ENCODE measurements at regions not wholly inside any gene's neighbourhood (a gene's known extent, or its start where the extent isn't known, plus 50 kb on each side); places are given as distances from the start of the nearest gene placed in this dataset.
"Not testable (repeated sequence)": the region's sequence is repeated elsewhere in the genome, so short reads cannot be mapped to it uniquely, and the experiment has no call there.

DNA sequence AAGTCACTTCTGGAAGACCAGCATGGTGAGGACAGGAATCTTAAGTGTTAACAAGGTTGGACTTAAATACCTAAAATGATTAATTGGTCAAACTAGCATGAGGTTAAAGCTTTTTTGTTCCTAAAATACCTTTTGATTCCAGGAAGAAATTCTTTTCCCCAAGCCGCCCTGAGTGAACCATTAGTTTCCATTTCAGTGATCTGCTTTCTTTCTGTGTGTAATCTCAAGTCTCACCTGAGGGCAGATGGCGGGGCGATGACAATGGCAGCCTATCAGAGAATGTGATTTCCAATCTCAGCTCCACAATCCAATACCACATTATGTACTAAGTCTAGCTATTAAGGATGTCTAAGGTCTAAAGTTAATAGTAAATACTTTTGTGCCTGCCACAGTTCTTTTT is 390.9 kb upstream of the SGCG start:
- DNase-seq, result no peak

- DNase-seq, result no peak
These were observed 387.1 kb upstream of the SGCG start for GRCh38 chr13:22793598-22794134.

DNA sequence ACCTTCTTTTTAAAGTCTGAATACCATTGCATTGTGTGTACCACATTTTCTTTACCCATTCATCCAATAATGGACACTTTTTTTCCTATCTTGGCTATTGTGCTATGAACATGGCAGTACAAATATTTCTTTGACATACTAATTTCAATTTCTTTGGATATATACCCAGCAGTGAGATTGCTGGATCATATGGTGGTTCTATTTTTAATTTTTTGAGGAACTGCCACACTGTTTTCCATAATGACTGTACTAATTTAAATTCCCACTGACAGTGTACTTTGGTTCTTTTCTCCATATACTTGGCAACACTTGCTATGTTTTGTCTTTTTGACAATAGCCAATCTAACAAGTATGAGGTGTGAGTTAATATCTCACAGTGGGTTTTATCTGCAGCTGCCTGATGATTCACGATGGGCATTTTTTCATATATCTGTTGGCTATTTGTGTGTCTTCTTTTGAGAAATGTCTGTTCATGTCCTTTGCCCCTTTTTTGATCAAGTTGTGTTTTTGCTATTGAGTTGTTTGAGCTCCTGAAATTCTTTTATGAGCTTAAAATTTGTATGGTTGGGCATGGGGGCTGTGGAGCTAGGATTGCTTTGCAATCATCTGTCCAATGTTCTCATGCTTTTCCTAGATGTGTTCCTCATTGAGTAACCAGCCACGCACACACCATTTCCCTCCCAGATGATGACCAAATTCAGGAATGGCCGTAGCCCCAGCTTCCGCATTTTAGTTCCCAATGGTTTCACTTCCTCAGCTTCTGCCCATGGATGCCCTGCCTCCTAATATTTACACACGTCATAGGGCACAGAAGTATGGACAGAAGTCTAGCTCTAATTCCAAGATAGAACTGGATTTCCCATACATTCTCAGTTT is 380.0 kb upstream of the SGCG start:
- DNase-seq, result no peak

DNA sequence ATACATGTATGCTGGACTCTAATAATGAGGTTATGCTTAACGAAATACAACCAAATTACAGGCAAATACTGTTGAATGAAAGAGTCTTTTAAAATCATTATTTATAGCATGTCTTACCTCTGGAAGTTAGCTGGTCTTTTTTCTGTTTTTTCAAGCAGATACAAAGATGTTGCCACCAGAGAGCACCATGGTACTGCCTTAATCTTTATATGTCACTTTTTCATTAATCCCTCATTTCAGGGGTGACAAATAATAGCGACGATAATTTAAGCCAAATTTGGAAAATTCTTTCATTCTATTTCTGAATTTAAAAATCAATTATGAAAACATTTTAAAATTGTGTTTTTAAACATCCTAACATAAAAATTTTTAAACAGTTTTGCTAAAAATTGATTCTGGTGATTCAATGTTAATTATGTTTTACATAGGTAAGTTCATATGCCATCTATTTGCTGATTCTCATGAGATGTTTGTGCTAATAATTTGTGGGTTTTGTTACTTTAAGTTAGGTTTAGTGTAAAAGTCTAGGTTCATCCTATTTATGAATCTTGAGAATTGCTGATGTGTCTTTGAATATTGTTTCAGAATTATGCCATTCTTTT is 379.3 kb upstream of the SGCG start:
- DNase-seq, result no peak

- no peak for DNase-seq
These were observed 368.0 kb upstream of the SGCG start for GRCh38 chr13:22812793-22813192.

DNA sequence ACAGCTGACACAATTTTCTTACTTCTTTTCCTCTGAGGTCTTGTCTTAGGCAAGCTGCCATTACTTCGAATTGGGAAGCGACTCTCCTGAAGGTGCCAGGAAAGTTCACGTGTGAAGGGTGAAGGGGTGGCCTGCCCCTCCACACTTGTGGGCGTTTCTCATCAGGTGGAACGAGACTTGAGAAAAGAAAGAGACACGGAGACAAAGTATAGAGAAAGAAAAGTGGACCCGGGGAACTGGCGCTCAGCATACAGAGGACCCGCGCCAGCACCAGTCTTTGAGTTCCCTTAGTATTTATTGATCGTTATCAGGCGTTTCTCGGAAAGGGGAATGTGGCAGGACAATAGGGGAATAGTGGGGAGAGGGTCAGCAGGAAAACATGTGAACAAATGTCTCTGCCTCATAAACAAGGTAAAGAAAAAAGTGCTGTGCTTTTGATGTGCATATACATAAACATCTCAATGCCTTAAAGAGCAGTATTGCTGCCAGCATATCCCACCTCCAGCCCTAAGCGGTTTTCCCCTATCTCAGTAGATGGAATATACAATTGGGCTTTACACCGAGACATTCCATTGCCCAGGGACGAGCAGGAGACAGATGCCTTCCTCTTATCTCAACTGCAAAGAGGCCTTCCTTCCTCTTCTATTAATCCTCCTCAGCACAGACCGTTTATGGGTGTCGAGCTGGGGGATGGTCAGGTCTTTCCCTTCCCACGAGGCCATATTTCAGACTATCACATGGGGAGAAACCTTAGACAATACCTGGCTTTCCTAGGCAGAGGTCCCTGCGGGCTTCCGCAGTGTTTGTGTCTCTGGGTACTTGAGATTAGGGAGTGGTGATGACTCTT is 367.0 kb upstream of the SGCG start:
- not testable (repeated sequence) for DNase-seq

DNA sequence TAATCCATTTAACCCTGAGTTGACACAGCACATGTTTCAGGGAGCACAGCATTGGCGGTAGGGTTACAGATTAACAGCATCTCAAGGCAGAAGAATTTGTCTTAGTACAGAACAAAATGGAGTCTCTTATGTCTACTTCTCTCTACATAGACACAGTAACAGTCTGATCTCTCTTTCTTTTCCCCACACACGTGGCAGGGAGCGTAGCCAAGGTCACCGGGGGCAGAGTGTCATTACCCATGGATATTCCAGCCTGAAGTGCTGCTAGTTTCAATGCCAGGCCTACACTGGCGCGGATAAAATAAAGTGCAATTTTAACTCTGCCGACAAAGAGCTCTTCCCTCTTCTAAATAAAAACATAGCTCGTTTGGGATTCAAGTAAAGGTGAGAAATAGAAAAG is 366.3 kb upstream of the SGCG start:
- not testable (repeated sequence) for DNase-seq

DNA sequence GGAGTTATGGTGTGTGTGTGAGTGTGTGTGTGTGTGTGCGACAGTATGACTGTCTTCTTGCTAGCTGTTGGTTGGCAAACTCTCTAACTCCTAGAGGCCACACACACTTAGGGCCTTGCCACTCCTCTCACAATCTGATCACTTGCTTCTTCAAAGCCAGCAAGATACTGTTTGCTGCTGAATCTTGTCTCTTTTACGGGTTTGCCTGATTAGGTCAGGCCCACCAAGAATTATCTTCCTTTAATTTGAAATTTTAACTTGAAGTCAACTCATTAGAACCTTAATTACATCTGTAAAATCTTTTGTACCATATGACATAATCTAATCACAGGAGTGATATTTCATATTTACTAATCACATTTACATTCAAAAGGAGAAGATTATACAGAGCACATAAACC is 359.2 kb upstream of the SGCG start:
- no peak for DNase-seq

DNA sequence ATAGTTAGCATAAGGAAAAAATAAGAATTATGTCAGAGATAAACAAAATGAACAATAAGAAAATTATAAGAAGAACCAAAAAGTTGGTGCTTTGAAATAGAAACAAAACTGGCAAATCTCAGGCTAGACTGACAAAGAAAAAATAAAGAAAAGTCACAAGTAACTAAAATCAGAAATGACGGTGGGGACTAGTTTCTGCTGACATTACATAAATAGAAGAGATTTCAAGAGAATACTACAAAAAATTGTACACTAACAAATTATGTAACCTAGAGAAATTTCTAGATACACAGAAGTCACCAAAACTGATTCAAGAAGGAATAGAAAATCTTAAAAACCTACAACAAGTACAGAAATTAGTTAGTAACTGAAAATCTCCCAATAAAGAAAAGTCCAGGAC is 355.6 kb upstream of the SGCG start:
- no peak for DNase-seq

DNA sequence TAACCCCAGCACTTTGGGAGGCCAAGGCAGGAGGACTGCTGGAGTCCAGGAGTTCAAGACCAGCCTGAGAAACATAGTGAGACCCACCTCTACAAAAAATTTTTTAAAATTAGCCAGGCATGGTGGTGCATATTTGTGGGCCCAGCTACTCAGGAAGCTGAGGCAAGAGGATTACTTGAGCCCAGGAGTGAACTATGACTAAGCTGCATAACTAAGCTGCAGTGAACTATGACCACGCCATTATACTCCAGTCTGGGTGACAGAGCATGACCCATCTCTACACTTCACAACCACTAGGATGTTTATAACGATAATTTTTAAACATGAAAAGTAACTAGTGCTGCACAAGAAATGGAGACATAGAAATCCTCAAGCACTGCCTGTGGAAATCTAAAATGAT is 352.7 kb upstream of the SGCG start:
- no peak for DNase-seq

DNA sequence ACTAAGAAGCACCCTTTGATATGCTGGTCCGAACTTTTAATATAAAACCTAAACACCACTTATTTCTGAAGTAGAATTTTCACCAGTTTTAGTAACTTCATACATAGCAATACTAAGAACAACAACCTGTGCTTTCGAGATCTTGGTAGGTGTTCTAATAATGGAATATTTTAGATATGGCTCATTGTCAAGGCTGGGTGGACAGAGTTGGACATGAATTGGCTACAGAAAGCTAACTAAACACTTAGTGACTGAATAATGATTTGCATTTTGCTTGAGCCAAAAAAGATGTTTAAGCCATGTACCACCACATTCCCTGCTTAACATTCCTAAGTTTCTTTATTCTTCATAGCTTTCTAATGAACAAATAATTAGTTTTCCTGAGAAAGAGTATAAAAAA is 344.3 kb upstream of the SGCG start:
- DNase-seq, result no peak

- DNase-seq, result no peak
These were observed 342.7 kb upstream of the SGCG start for GRCh38 chr13:22837980-22838647.

DNA sequence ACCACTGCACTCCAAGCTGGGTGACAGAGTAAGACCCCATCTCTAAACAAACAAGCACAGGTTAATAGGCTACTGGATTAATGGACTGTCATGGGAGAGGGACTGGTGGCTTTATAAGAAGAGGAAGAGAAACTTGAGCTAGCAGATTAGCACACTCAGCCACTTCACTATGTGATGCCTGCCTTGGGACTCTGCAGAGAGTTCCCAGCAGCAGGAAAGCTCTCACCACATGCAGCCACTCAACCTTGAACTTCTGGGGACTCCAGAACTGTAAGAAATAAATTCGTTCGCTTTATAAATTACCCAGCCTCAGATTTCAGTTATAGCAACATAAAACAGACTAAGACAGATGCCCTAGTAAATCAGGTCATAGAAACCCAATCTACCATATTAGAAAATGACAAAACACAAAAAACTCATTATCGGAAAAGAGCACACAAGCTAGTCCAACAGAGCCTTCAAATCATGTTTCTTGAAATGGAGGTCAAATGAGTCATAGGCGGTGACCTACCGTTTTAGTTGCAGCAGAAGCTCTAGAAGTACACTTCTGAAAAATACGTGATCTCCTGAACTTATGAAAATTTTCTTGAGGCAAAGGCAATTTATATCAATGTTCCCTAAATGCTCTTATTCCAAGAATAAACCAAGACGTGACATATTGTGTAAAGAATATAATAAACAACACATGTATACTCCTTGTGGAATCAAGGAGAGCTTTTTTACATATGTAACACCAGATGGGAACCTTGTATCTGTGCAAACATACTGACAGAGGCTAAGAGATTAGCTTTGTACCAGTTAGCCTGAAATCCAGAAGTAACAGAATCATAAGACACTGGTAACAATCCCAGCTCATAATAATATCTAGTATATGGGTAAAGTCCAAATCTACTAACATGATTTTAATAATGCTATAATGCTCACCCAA is 340.9 kb upstream of the SGCG start:
- DNase-seq, result no peak

DNA sequence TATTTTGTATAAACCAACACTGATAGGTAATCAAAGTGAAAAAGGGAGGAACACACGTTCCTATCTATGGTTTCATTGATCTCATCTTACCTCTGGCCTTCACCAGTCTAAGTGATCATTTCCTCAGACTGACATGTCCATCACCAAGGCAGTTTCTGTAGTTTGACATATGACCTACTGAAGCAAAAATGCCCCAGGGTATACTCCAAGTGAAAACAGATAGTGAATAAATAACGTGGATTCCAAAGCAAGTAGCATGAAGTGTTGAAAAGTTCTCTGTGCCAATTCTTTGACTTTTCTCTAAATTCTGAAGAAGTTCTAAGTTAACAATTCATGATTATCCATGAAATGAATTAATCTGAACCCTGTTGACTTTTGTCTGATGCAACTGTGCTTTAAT is 334.2 kb upstream of the SGCG start:
- no peak for DNase-seq

- no peak for DNase-seq
These were observed 332.2 kb upstream of the SGCG start for GRCh38 chr13:22848539-22849052.

DNA sequence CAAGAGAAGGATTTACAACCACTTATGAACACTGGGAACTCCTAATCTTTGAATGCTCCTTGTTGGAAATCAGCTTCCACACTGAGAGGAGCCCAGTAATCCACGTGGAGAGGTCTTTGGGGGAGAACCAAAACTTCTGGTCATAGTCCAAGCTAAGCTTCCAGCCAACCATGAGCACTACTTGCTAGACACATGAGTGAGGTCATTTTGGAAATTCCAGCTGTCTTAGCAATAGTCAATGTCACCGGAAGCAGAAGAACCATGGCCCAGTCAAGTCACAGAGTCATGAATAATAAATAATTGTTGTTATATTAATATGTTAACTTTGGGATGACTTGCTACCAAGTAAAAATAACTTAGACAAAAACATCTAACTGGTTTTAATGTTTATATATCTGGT is 324.9 kb upstream of the SGCG start:
- DNase-seq, result no peak

DNA sequence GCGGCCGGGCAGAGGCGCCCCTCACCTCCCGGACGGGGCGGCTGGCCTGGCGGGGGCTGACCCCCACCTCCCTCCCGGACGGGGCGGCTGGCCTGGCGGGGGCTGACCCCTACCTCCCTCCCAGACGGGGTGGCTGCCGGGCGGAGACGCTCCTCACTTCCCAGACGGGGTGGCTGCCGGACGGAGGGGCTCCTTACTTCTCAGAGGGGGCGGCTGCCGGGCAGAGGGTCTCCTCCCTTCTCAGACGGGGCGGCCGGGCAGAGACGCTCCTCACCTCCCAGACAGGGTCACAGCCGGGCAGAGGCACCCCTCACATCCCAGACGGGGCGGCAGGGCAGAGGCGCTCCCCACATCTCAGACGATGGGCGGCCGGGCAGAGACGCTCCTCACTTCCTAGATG is 321.8 kb upstream of the SGCG start:
- not testable (repeated sequence) for DNase-seq

DNA sequence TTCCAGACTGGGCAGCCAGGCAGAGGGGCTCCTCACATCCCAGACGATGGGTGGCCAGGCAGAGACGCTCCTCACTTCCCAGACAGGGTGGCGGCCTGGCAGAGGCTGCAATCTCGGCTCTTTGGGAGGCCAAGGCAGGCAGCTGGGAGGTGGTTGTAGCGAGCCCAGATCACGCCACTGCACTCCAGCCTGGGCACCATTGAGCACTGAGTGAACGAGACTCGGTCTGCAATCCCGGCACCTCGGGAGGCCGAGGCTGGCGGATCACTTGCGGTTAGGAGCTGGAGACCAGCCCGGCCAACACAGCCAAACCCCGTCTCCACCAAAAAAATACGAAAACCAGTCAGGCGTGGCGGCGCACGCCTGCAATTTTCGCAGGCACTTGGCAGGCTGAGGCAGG is 321.4 kb upstream of the SGCG start:
- DNase-seq, result not testable (repeated sequence)

DNA sequence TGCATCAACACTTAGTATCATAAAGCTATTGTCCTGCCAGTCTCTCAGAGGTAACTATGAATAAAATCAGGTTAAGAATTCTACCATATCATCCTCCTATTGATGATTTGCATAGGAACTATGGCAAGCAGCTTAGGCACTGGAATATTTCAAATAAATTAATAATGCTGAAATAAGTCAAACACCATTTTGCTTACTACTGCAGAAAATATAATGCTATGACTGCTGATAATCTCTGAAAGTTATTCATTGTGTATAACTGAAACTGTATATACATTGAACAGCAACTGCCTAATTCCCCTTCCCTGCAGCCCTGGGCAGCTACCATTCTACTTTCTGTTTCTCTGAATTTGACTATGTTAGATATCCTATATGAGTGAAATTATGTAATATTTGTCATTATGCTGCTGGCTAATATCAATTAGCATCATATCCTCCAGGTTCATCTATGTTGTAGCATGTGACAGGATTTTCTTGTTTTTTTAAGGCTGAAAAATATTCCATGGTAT is 318.8 kb upstream of the SGCG start:
- DNase-seq, result no peak

DNA sequence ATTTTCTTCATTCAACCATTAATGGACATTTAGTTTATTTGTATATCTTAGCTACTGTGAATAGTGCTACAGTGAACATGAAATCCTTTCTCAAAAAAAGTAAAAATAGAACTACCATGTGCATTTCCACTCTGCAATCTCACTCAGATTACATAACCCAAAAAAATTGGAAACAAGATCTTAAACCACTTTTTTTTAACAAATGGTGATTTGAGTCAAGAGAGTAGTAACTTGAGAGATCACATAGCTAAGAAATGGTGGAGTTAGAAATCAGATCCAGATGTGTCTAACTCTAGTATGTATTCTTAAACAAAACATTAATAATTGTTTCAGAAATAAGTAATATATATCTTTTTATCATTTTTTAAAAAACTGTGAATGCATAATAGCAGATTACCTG is 318.3 kb upstream of the SGCG start:
- no peak for DNase-seq

GRCh38 chr13:22866221-22866620 is 314.6 kb upstream of the SGCG start:
- DNase-seq, result no peak
